ENCODE measurements at regions not wholly inside any gene's neighbourhood (a gene's known extent, or its start where the extent isn't known, plus 50 kb on each side); places are given as distances from the start of the nearest gene placed in this dataset.

GRCh38 chrX:134732152-134732551, 64.9 kb downstream of the PABIR2 start:
- CTCF ChIA-PET, result no interaction called here
- Histone ChIP-seq H3K4me3 (ENCODE audit: low read depth, low read length, poor library complexity, severe bottlenecking) (no peak overlapping the region), H3K36me3 (ENCODE audit: insufficient read depth, low read length, poor library complexity, severe bottlenecking) (no peaks in the 10 kb centered on the region), H3K4me1 (ENCODE audit: insufficient read depth, low read length, poor library complexity, severe bottlenecking) (peaks cover 5% of the 10 kb centered on the region), H3K27ac (ENCODE audit: low read depth, low read length, poor library complexity, severe bottlenecking) (no peak overlapping the region), H3K9me3 (ENCODE audit: low read depth, low read length, poor library complexity, severe bottlenecking) (no peaks in the 10 kb centered on the region), H3K27me3 (replicated peaks; ENCODE audit: insufficient read depth, low read depth, low read length, poor library complexity) (no peaks in the 10 kb centered on the region)
- TF ChIP-seq EZH2 (IDR thresholded peaks at IDR 0.05; ENCODE audit: borderline replicate concordance, low read depth, low read length, poor library complexity, severe bottlenecking), result no peak
- no peak for TF ChIP-seq CTCF (conservative IDR thresholded peaks at IDR 0.05; ENCODE audit: low read depth, low read length)
- intact Hi-C loops (cut with micrococcal nuclease; ENCODE audit: unreplicated experiment), result no loop called here
- POLR2A ChIA-PET (ENCODE audit: low non-redundant PET), result no interaction called here
- no peak for DNase-seq (ENCODE audit: low spot score)
- no TSS peak for BruUV-seq (replicated peaks)

GRCh38 chrX:134727363-134727762, 69.1 kb upstream of the PLAC1 start:
- DNase-seq (ENCODE audit: low spot score), result no peak

DNA sequence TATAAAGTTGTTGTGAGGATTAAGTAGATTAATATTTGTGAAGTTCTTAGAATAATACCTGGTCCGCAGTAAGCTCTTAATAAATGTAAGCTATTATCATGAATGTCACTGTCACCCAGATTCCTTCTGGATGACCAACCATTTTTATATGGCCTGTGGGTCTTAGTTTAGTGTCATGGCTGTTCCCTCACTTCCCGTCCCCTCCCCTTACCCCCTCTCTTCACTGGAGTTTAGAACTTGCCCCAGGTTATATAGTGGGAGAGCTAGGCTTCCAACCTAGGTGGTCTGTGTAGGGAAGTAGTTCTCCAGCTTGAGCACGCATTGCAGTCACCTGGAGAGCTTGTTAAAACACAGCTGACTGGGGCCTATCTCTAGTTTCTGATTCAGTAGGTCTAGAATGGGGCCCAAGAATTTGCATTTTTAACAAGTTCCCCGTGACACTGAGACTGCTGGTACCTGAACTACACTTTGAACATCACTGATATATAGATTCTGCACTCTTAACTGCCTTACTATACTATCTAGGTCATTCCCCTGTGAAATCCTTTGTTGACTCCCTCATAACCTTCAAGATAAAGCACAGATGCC, 66.9 kb upstream of the PLAC1 start:
- no peak for DNase-seq (ENCODE audit: low spot score)
- H3K9me3 ChIP-seq (ENCODE audit: low read depth, low read length, poor library complexity, severe bottlenecking), result no peaks in the 10 kb centered on the region
- no peak overlapping the region for H3K27ac ChIP-seq (ENCODE audit: low read depth, low read length, poor library complexity, severe bottlenecking)
- no peaks in the 10 kb centered on the region for H3K27me3 ChIP-seq (replicated peaks; ENCODE audit: insufficient read depth, low read depth, low read length, poor library complexity)
- H3K4me3 ChIP-seq (ENCODE audit: low read depth, low read length, poor library complexity, severe bottlenecking), result no peak overlapping the region
- no peaks in the 10 kb centered on the region for H3K4me1 ChIP-seq (ENCODE audit: insufficient read depth, low read length, poor library complexity, severe bottlenecking)
- no TSS peak for BruUV-seq (replicated peaks)
- CTCF ChIA-PET, result no interaction called here
- no peak for TF ChIP-seq EZH2 (IDR thresholded peaks at IDR 0.05; ENCODE audit: borderline replicate concordance, low read depth, low read length, poor library complexity, severe bottlenecking)
- TF ChIP-seq CTCF (conservative IDR thresholded peaks at IDR 0.05; ENCODE audit: low read depth, low read length), result no peak
- POLR2A ChIA-PET (ENCODE audit: low non-redundant PET), result no interaction called here
- intact Hi-C loops (cut with micrococcal nuclease; ENCODE audit: unreplicated experiment), result no loop called here
- no peaks in the 10 kb centered on the region for H3K36me3 ChIP-seq (ENCODE audit: insufficient read depth, low read length, poor library complexity, severe bottlenecking)

More at GRCh38 chrX:134727363-134727762, 69.1 kb upstream of the PLAC1 start:
- Histone ChIP-seq H3K27me3 (replicated peaks; ENCODE audit: insufficient read depth, low read depth, low read length, poor library complexity) (no peaks in the 10 kb centered on the region), H3K9me3 (ENCODE audit: low read depth, low read length, poor library complexity, severe bottlenecking) (no peaks in the 10 kb centered on the region), H3K4me1 (ENCODE audit: insufficient read depth, low read length, poor library complexity, severe bottlenecking) (no peaks in the 10 kb centered on the region), H3K36me3 (ENCODE audit: insufficient read depth, low read length, poor library complexity, severe bottlenecking) (no peaks in the 10 kb centered on the region), H3K4me3 (ENCODE audit: low read depth, low read length, poor library complexity, severe bottlenecking) (no peak overlapping the region), H3K27ac (ENCODE audit: low read depth, low read length, poor library complexity, severe bottlenecking) (no peak overlapping the region)
- BruUV-seq (replicated peaks), result no TSS peak
- POLR2A ChIA-PET (ENCODE audit: low non-redundant PET), result no interaction called here
- intact Hi-C loops (cut with micrococcal nuclease; ENCODE audit: unreplicated experiment), result no loop called here
- CTCF ChIA-PET, result interaction anchor here (0.5 kb wide), 1 partner anchor 98 kb away, joined by 3 read pairs; no protein-coding TSS in a partner anchor
- TF ChIP-seq CTCF (conservative IDR thresholded peaks at IDR 0.05; ENCODE audit: low read depth, low read length) (peak; percentile 38; the same call in 1 of the 2 replicates), EZH2 (IDR thresholded peaks at IDR 0.05; ENCODE audit: borderline replicate concordance, low read depth, low read length, poor library complexity, severe bottlenecking) (no peak)
